GM23338 (cell line): ENCODE measurements at regions not wholly inside any gene's neighbourhood (a gene's known extent, or its start where the extent isn't known, plus 50 kb on each side); places are given as distances from the start of the nearest gene placed in this dataset.

Experiments
- ATAC-seq: fragments of 200-7000 bp; cut with Tn5 transposase; 3 replicates; pipeline ENCODE4 v1.9.1; 2020
- DNase-seq: peaks from one replicate; pipeline ENCODE4 v3.0.0-alpha.2; 2015; ENCODE audit warnings: low spot score
- H2AFZ ChIP-seq: fragments of 200-600 bp; sonication (generic); 2 replicates; pipeline ENCODE4 v1.8.0; 2016; ENCODE audit warnings: antibody characterized with exemption, mild to moderate bottlenecking, moderate library complexity
- H3F3A ChIP-seq: fragments of 200-600 bp; sonication (generic); replicated peaks from 2 replicates; pipeline ENCODE4 v1.8.0; 2017; ENCODE audit warnings: antibody characterized with exemption, mixed run types, low read depth
- H3K27ac ChIP-seq: fragments of 200-600 bp; sonication (generic); 2 replicates; pipeline ENCODE4 v1.6.1; 2016; ENCODE audit warnings: low read depth
- H3K27me3 ChIP-seq: fragments of 200-600 bp; sonication (generic); 2 replicates; pipeline ENCODE4 v1.8.0; 2016; ENCODE audit warnings: mild to moderate bottlenecking, mixed run types, moderate library complexity; ENCODE audit not compliant: insufficient read depth
- H3K36me3 ChIP-seq: fragments of 200-600 bp; sonication (generic); 2 replicates; pipeline ENCODE4 v1.8.0; 2016; ENCODE audit warnings: mild to moderate bottlenecking; ENCODE audit not compliant: insufficient read depth
- H3K4me1 ChIP-seq: fragments of 200-600 bp; sonication (generic); 2 replicates; pipeline ENCODE4 v1.8.0; 2016; ENCODE audit warnings: mild to moderate bottlenecking, moderate library complexity; ENCODE audit not compliant: insufficient read depth
- H3K4me2 ChIP-seq: fragments of 200-600 bp; sonication (generic); 2 replicates; pipeline ENCODE4 v1.7.1; 2017; ENCODE audit warnings: mixed run types
- H3K4me3 ChIP-seq: fragments of 200-600 bp; sonication (generic); 2 replicates; pipeline ENCODE4 v1.6.1; 2016; ENCODE audit warnings: mixed run types
- H3K79me2 ChIP-seq: fragments of 200-600 bp; sonication (generic); replicated peaks from 2 replicates; pipeline ENCODE4 v1.8.0; 2017; ENCODE audit warnings: mild to moderate bottlenecking; ENCODE audit not compliant: insufficient read depth
- H3K9me2 ChIP-seq: fragments of 200-600 bp; sonication (generic); 2 replicates; pipeline ENCODE4 v1.8.0; 2017; ENCODE audit not compliant: insufficient read depth
- H4K20me1 ChIP-seq: fragments of 200-600 bp; sonication (generic); replicated peaks from 2 replicates; pipeline ENCODE4 v1.8.0; 2017; ENCODE audit warnings: mild to moderate bottlenecking; ENCODE audit not compliant: insufficient read depth
- H3K27ac Mint-ChIP-seq: 2 replicates; pipeline ENCODE4 v1.8.0; 2020; ENCODE audit warnings: inconsistent platforms, mild to moderate bottlenecking, moderate library complexity, mixed read lengths
- H3K27me3 Mint-ChIP-seq: 3 replicates; pipeline ENCODE4 v1.8.0; 2022; ENCODE audit warnings: low read depth, mild to moderate bottlenecking, moderate library complexity, mixed read lengths, inconsistent platforms; ENCODE audit not compliant: insufficient read depth, poor library complexity
- H3K36me3 Mint-ChIP-seq: 3 replicates; pipeline ENCODE4 v1.8.0; 2021; ENCODE audit warnings: low read depth, mild to moderate bottlenecking, inconsistent platforms, moderate library complexity, mixed read lengths
- H3K4me1 Mint-ChIP-seq: 3 replicates; pipeline ENCODE4 v1.8.0; 2020; ENCODE audit warnings: mild to moderate bottlenecking, inconsistent platforms, mixed read lengths
- H3K4me3 Mint-ChIP-seq: 3 replicates; pipeline ENCODE4 v1.8.0; 2021; ENCODE audit warnings: moderate library complexity, mild to moderate bottlenecking, inconsistent platforms, mixed read lengths
- H3K9me3 Mint-ChIP-seq: 3 replicates; pipeline ENCODE4 v1.8.0; 2020; ENCODE audit warnings: moderate library complexity, mild to moderate bottlenecking, inconsistent platforms, mixed read lengths
- CREB1 ChIP-seq: fragments of 250-450 bp; sonication (Bioruptor Pico); IDR thresholded peaks from 2 replicates; pipeline ENCODE4 v1.5.0; 2020; ENCODE audit warnings: low read depth, mild to moderate bottlenecking, moderate library complexity
- NANOG ChIP-seq: IDR thresholded peaks from 2 replicates; pipeline ENCODE4 v1.6.1; 2016; ENCODE audit warnings: antibody characterized with exemption, borderline replicate concordance
- REST ChIP-seq: IDR thresholded peaks from one replicate; pipeline ENCODE4 v1.6.1; 2018; ENCODE audit warnings: antibody characterized with exemption; ENCODE audit not compliant: unreplicated experiment
- ZNF114 ChIP-seq: fragments of 250-450 bp; sonication (Bioruptor Pico); IDR thresholded peaks from 2 replicates; pipeline ENCODE4 v1.5.0; 2020; ENCODE audit warnings: mild to moderate bottlenecking, moderate library complexity
- ZNF331 ChIP-seq: fragments of 250-450 bp; sonication (Bioruptor Pico); IDR thresholded peaks from 2 replicates; pipeline ENCODE4 v1.5.0; 2020; ENCODE audit warnings: low read depth, mild to moderate bottlenecking, moderate library complexity
- TF ChIP-seq, protein P1 (sequence below), 2 experiments: fragments of 200-600 bp in 1 of 2; sonication (generic) in 1 of 2; conservative IDR thresholded peaks; 2 replicates each; pipeline versions ENCODE4 v1.5.1 to v1.6.1; 2016 to 2017; ENCODE audit warnings: antibody characterized with exemption in 2 of 2, low read depth in 2 of 2, mild to moderate bottlenecking in 2 of 2, moderate library complexity in 1 of 2
- TF ChIP-seq, protein P2 (sequence below): IDR thresholded peaks from 2 replicates; pipeline ENCODE4 v1.6.1; 2016; ENCODE audit warnings: antibody characterized with exemption

DNA sequence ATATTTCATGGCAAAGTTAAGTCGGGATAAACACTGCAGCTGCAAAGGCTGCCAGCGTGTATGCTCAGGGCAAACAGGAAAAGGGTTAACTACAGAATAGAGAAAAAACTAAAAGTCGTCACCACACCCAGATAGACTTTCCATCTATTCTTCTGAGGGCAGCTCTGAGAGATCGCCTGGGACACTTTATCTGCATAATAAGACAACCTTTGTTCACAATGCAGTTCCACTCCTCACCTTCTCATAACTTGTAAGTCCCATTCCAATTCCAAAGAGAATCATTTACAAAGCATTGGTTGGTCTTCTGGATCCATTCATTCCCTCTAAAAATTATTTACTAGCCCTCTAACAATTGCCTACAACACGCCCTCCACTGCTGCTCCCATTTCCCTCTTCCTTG is 437.4 kb downstream of the RND3 start:
- Histone ChIP-seq H3K79me2 (no peaks in the 10 kb centered on the region), H3K9me2 (peaks cover 4% of the 10 kb centered on the region; the same call in 1 of the 2 replicates), H3K4me2 (no peak overlapping the region), H3K36me3 (no peaks in the 10 kb centered on the region), H3F3A (no peaks in the 10 kb centered on the region), H3K27me3 (no peaks in the 10 kb centered on the region), H3K4me3 (no peak overlapping the region), H3K4me1 (peaks cover 13% of the 10 kb centered on the region; the same call in 1 of the 2 replicates), H4K20me1 (no peaks in the 10 kb centered on the region), H2AFZ (no peak overlapping the region), H3K27ac (no peak overlapping the region)
- Mint-ChIP-seq H3K4me3 (no peak overlapping the region), H3K4me1 (peaks cover 13% of the 10 kb centered on the region), H3K27ac (no peak overlapping the region), H3K36me3 (no peaks in the 10 kb centered on the region), H3K9me3 (no peaks in the 10 kb centered on the region), H3K27me3 (no peaks in the 10 kb centered on the region)
- no peak for TF ChIP-seq ZNF331
- TF ChIP-seq CREB1 (CRISPR knock-in tag): no peak
- TF ChIP-seq, protein P1, sequence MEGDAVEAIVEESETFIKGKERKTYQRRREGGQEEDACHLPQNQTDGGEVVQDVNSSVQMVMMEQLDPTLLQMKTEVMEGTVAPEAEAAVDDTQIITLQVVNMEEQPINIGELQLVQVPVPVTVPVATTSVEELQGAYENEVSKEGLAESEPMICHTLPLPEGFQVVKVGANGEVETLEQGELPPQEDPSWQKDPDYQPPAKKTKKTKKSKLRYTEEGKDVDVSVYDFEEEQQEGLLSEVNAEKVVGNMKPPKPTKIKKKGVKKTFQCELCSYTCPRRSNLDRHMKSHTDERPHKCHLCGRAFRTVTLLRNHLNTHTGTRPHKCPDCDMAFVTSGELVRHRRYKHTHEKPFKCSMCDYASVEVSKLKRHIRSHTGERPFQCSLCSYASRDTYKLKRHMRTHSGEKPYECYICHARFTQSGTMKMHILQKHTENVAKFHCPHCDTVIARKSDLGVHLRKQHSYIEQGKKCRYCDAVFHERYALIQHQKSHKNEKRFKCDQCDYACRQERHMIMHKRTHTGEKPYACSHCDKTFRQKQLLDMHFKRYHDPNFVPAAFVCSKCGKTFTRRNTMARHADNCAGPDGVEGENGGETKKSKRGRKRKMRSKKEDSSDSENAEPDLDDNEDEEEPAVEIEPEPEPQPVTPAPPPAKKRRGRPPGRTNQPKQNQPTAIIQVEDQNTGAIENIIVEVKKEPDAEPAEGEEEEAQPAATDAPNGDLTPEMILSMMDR (conservative IDR thresholded peaks at IDR 0.05; ENCODE audit: low read depth in 2 of 2): no peak
- TF ChIP-seq, protein P2, sequence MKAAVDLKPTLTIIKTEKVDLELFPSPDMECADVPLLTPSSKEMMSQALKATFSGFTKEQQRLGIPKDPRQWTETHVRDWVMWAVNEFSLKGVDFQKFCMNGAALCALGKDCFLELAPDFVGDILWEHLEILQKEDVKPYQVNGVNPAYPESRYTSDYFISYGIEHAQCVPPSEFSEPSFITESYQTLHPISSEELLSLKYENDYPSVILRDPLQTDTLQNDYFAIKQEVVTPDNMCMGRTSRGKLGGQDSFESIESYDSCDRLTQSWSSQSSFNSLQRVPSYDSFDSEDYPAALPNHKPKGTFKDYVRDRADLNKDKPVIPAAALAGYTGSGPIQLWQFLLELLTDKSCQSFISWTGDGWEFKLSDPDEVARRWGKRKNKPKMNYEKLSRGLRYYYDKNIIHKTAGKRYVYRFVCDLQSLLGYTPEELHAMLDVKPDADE: no peak
- TF ChIP-seq ZNF114: no peak
- no peak for TF ChIP-seq NANOG
- TF ChIP-seq REST: no peak
- ATAC-seq (no peak), DNase-seq (no peak)

GRCh38 chr2:150047620-150048222 is 439.7 kb downstream of the RND3 start:
- Mint-ChIP-seq H3K9me3 (no peaks in the 10 kb centered on the region), H3K4me3 (no peak overlapping the region), H3K27ac (no peak overlapping the region), H3K4me1 (peaks cover 13% of the 10 kb centered on the region), H3K27me3 (no peaks in the 10 kb centered on the region), H3K36me3 (no peaks in the 10 kb centered on the region)
- Histone ChIP-seq H3K4me2 (no peak overlapping the region), H4K20me1 (no peaks in the 10 kb centered on the region), H3K4me1 (peaks cover 13% of the 10 kb centered on the region; the same call in 1 of the 2 replicates), H3K9me2 (no peaks in the 10 kb centered on the region), H3F3A (no peaks in the 10 kb centered on the region), H3K27ac (no peak overlapping the region), H3K79me2 (no peaks in the 10 kb centered on the region), H2AFZ (no peak overlapping the region), H3K36me3 (no peaks in the 10 kb centered on the region), H3K27me3 (no peaks in the 10 kb centered on the region), H3K4me3 (no peak overlapping the region)
- TF ChIP-seq CREB1 (CRISPR knock-in tag): no peak
- TF ChIP-seq, protein P2: no peak
- DNase-seq (no peak), ATAC-seq (no peak)
